ENCODE measurements at regions not wholly inside any gene's neighbourhood (a gene's known extent, or its start where the extent isn't known, plus 50 kb on each side); places are given as distances from the start of the nearest gene placed in this dataset.

- no peak for TF ChIP-seq EP300 (IDR thresholded peaks at IDR 0.05)
- no peak for TF ChIP-seq POLR2A (IDR thresholded peaks at IDR 0.05)
- no peak for TF ChIP-seq CTCF (IDR thresholded peaks at IDR 0.05)
- TF ChIP-seq POLR2AphosphoS5 (IDR thresholded peaks at IDR 0.05), result peak in 1 of 4 donors; percentile 6
- peak overlapping the region in 2 of 4 donors; percentile 22 to 27 for H3K27ac ChIP-seq
- H3K9me3 ChIP-seq, result peaks cover 0 to 6% (median 2%) of the 10 kb centered on the region in 4 donors
- H3K27me3 ChIP-seq, result no peaks in the 10 kb centered on the region
- intact Hi-C loops (cut with DNase I), result no loop called here
- H3K36me3 ChIP-seq, result no peaks in the 10 kb centered on the region
- H3K4me1 ChIP-seq, result peaks cover 0 to 26% (median 6%) of the 10 kb centered on the region in 4 donors
- DNase-seq, result no peak
- H3K4me3 ChIP-seq, result no peak overlapping the region
- WGBS, 2 donors, result 56 to 75% methylated on average over 1 of the region's 1 CpG
Measured at GRCh38 chr18:56468396-56468795, 170.0 kb downstream of the TXNL1 start.

- 87 to 91% methylated on average over 1 of the region's 1 CpG for whole genome bisulfite sequencing, 2 donors
- TF ChIP-seq EP300 (IDR thresholded peaks at IDR 0.05) (no peak), CTCF (IDR thresholded peaks at IDR 0.05) (no peak), POLR2AphosphoS5 (IDR thresholded peaks at IDR 0.05) (no peak), POLR2A (IDR thresholded peaks at IDR 0.05) (no peak)
- no peaks in the 10 kb centered on the region for H3K36me3 ChIP-seq
- no peak for DNase-seq
- no peaks in the 10 kb centered on the region for H3K27me3 ChIP-seq
- H3K4me1 ChIP-seq, result no peaks in the 10 kb centered on the region
- intact Hi-C loops (cut with DNase I), result no loop called here
- H3K4me3 ChIP-seq, result no peak overlapping the region
- peaks cover 0 to 6% (median 2%) of the 10 kb centered on the region in 4 donors for H3K9me3 ChIP-seq
- H3K27ac ChIP-seq, result no peak overlapping the region
Measured at GRCh38 chr18:56462276-56462675, 176.1 kb downstream of the TXNL1 start.

- 80 to 84% methylated on average over 1 of the region's 1 CpG for WGBS, 2 donors
- Histone ChIP-seq H3K27ac (no peak overlapping the region), H3K4me1 (no peaks in the 10 kb centered on the region), H3K27me3 (no peaks in the 10 kb centered on the region), H3K4me3 (no peak overlapping the region), H3K36me3 (no peaks in the 10 kb centered on the region), H3K9me3 (peaks cover 0 to 6% (median 2%) of the 10 kb centered on the region in 4 donors)
- intact Hi-C loops (cut with DNase I), result no loop called here
- DNase-seq, result no peak
- TF ChIP-seq POLR2A (IDR thresholded peaks at IDR 0.05), result no peak
- no peak for TF ChIP-seq CTCF (IDR thresholded peaks at IDR 0.05)
- no peak for TF ChIP-seq POLR2AphosphoS5 (IDR thresholded peaks at IDR 0.05)
- no peak for TF ChIP-seq EP300 (IDR thresholded peaks at IDR 0.05)
Measured at GRCh38 chr18:56461151-56461550, 177.2 kb downstream of the TXNL1 start.

- H3K4me1 ChIP-seq, result no peaks in the 10 kb centered on the region
- no peaks in the 10 kb centered on the region for H3K36me3 ChIP-seq
- WGBS, 2 donors, result 40 to 41% methylated on average over 3 of the region's 3 CpGs
- H3K9me3 ChIP-seq, result peaks cover 0 to 6% (median 2%) of the 10 kb centered on the region in 4 donors
- no peak for DNase-seq
- intact Hi-C loops (cut with DNase I), result no loop called here
- no peaks in the 10 kb centered on the region for H3K27me3 ChIP-seq
- TF ChIP-seq EP300 (IDR thresholded peaks at IDR 0.05) (no peak), CTCF (IDR thresholded peaks at IDR 0.05) (no peak), POLR2AphosphoS5 (IDR thresholded peaks at IDR 0.05) (no peak), POLR2A (IDR thresholded peaks at IDR 0.05) (no peak)
- no peak overlapping the region for H3K4me3 ChIP-seq
- H3K27ac ChIP-seq, result no peak overlapping the region
Measured at GRCh38 chr18:56460581-56460980, 177.8 kb downstream of the TXNL1 start.

Measured in sigmoid colon (tissue), 6 donors.